Ovary (tissue), 3 donors: ENCODE measurements at regions not wholly inside any gene's neighbourhood (a gene's known extent, or its start where the extent isn't known, plus 50 kb on each side); places are given as distances from the start of the nearest gene placed in this dataset.

Source experiments
- EP300 ChIP-seq: sonication (generic); formaldehyde crosslinking; IDR thresholded peaks from one replicate; pipeline ENCODE4 v1.6.1; 2017; ENCODE audit warnings: antibody characterized with exemption
- POLR2A ChIP-seq: fragments of 450-650 bp; IDR thresholded peaks from one replicate; pipeline ENCODE4 v1.6.1; 2017; ENCODE audit warnings: antibody characterized with exemption, mild to moderate bottlenecking, moderate library complexity
- TF ChIP-seq, protein P1 (sequence below), 3 donors: fragments of 450-650 bp in 2 of 3; fragments of 200-600 bp in 1 of 3; IDR thresholded peaks; one replicate each; pipeline versions ENCODE4 v1.5.1 to v1.8.0; 2016 to 2022; ENCODE audit warnings: antibody characterized with exemption in 3 of 3, mild to moderate bottlenecking in 1 of 3
- donor health status: DM: no; HTN: no; CAD: no.

DNA sequence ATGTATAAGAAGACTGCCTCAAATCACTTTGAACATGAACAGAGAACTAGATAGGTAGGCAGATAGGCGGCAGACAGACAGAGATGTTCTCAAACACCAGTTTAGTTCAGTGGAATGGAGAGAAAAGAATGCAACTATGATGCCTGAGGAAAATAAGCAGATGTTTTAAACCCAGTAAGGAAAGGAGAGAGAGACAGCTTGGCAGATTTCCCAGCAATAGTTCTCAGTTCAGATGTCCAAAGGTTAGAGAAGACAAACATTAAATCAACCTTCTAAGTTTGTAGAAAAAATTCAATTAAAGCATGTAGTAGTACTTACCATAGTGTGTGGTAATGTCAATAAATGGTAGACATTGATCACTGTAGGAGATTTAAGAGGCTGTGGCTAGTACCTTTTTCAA is 209.6 kb upstream of the PFN2 start:
- TF ChIP-seq, protein P1, sequence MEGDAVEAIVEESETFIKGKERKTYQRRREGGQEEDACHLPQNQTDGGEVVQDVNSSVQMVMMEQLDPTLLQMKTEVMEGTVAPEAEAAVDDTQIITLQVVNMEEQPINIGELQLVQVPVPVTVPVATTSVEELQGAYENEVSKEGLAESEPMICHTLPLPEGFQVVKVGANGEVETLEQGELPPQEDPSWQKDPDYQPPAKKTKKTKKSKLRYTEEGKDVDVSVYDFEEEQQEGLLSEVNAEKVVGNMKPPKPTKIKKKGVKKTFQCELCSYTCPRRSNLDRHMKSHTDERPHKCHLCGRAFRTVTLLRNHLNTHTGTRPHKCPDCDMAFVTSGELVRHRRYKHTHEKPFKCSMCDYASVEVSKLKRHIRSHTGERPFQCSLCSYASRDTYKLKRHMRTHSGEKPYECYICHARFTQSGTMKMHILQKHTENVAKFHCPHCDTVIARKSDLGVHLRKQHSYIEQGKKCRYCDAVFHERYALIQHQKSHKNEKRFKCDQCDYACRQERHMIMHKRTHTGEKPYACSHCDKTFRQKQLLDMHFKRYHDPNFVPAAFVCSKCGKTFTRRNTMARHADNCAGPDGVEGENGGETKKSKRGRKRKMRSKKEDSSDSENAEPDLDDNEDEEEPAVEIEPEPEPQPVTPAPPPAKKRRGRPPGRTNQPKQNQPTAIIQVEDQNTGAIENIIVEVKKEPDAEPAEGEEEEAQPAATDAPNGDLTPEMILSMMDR (IDR thresholded peaks at IDR 0.05): no peak
- TF ChIP-seq POLR2A: no peak
- no peak for TF ChIP-seq EP300
